ENCODE measurements at regions not wholly inside any gene's neighbourhood (a gene's known extent, or its start where the extent isn't known, plus 50 kb on each side); places are given as distances from the start of the nearest gene placed in this dataset.

GRCh38 chr20:60214901-60215815 is 256.9 kb downstream of the CDH26 start:
- no peak for DNase-seq

- no peak for DNase-seq
Measured at GRCh38 chr20:60215816-60216730, 257.9 kb downstream of the CDH26 start.

GRCh38 chr20:60219231-60219630 is 261.0 kb downstream of the CDH26 start:
- DNase-seq: no peak

GRCh38 chr20:60219984-60220562 is 261.9 kb downstream of the CDH26 start:
- DNase-seq: no peak

- DNase-seq: no peak
Measured at GRCh38 chr20:60220706-60221105, 262.5 kb downstream of the CDH26 start.

GRCh38 chr20:60221593-60221992 is 263.4 kb downstream of the CDH26 start:
- no peak for DNase-seq

GRCh38 chr20:60222497-60222896 is 264.3 kb downstream of the CDH26 start:
- no peak for DNase-seq

GRCh38 chr20:60223174-60223573 is 265.0 kb downstream of the CDH26 start:
- no peak for DNase-seq

- DNase-seq: no peak
Measured at GRCh38 chr20:60224914-60225313, 266.7 kb downstream of the CDH26 start.

GRCh38 chr20:60228255-60228654 is 270.0 kb downstream of the CDH26 start:
- no peak for DNase-seq

- no peak for DNase-seq
Measured at GRCh38 chr20:60232380-60232779, 274.2 kb downstream of the CDH26 start.

- no peak for DNase-seq
Measured at GRCh38 chr20:60233018-60233630, 274.9 kb downstream of the CDH26 start.

GRCh38 chr20:60236613-60237012 is 278.4 kb downstream of the CDH26 start:
- no peak for DNase-seq

GRCh38 chr20:60237981-60238380 is 279.8 kb downstream of the CDH26 start:
- DNase-seq: no peak

GRCh38 chr20:60238992-60239660 is 280.9 kb downstream of the CDH26 start:
- no peak for DNase-seq

GRCh38 chr20:60239956-60240355 is 281.7 kb downstream of the CDH26 start:
- no peak for DNase-seq

GRCh38 chr20:60240415-60240814 is 282.2 kb downstream of the CDH26 start:
- no peak for DNase-seq

- DNase-seq: no peak
Measured at GRCh38 chr20:60240986-60241385, 282.8 kb downstream of the CDH26 start.

- no peak for DNase-seq
Measured at GRCh38 chr20:60242836-60243505, 284.7 kb downstream of the CDH26 start.

GRCh38 chr20:60244373-60245146 is 286.3 kb downstream of the CDH26 start:
- no peak for DNase-seq

- DNase-seq: no peak
Measured at GRCh38 chr20:60246751-60247150, 288.5 kb downstream of the CDH26 start.
